ENCODE measurements at regions not wholly inside any gene's neighbourhood (a gene's known extent, or its start where the extent isn't known, plus 50 kb on each side); places are given as distances from the start of the nearest gene placed in this dataset.

DNA sequence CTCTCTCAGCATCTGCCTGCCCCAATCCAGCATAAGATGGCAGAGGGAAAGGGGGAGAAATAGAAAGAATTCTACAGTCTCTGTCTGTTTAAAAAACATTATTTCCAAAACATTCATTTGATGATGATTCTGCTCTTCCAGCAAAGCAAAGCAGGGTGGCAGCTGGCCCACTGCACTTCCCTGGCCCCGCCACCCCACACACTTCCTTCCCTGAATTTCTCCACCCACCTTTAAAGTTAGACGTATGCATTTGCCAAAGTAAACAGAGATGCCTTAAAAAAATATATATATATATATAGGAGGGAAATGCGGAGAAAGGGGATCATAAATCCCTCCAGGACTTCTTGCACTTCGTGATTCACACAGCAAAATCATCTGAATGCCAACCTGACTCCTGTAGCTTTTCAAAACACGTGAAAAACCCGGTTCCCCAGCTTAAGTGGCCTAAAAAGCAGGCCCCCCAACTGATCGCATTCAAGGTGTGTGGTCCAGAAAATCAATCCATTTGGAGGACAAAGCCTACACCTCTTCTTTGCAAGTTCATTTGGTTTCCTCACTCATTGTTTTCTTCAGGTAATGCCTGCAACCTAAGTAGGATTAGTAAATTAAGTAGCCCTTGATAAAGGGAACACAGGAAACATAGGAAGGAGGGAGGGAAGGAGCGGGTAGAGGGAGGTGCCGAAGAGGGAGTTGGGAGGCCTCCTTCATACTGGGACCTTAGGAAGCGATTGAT is 68.8 kb downstream of the LLPH start:
- TF ChIP-seq, protein P1, sequence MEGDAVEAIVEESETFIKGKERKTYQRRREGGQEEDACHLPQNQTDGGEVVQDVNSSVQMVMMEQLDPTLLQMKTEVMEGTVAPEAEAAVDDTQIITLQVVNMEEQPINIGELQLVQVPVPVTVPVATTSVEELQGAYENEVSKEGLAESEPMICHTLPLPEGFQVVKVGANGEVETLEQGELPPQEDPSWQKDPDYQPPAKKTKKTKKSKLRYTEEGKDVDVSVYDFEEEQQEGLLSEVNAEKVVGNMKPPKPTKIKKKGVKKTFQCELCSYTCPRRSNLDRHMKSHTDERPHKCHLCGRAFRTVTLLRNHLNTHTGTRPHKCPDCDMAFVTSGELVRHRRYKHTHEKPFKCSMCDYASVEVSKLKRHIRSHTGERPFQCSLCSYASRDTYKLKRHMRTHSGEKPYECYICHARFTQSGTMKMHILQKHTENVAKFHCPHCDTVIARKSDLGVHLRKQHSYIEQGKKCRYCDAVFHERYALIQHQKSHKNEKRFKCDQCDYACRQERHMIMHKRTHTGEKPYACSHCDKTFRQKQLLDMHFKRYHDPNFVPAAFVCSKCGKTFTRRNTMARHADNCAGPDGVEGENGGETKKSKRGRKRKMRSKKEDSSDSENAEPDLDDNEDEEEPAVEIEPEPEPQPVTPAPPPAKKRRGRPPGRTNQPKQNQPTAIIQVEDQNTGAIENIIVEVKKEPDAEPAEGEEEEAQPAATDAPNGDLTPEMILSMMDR (IDR thresholded peaks at IDR 0.05) = no peak
- no peak for TF ChIP-seq POLR2A (IDR thresholded peaks at IDR 0.05)
- no peak overlapping the region for H3K27ac ChIP-seq
- no peaks in the 10 kb centered on the region for H3K27me3 ChIP-seq
- no peak for DNase-seq
- H3K36me3 ChIP-seq = no peaks in the 10 kb centered on the region
- H3K4me3 ChIP-seq = no peak overlapping the region
- 32 to 45% methylated on average over 10 of the region's 10 CpGs for WGBS, 2 donors
- H3K4me1 ChIP-seq = peaks cover 0 to 4% (median 0%) of the 10 kb centered on the region in 3 donors
- intact Hi-C loops (cut with DNase I) = no loop called here
- no peaks in the 10 kb centered on the region for H3K9me3 ChIP-seq

DNA sequence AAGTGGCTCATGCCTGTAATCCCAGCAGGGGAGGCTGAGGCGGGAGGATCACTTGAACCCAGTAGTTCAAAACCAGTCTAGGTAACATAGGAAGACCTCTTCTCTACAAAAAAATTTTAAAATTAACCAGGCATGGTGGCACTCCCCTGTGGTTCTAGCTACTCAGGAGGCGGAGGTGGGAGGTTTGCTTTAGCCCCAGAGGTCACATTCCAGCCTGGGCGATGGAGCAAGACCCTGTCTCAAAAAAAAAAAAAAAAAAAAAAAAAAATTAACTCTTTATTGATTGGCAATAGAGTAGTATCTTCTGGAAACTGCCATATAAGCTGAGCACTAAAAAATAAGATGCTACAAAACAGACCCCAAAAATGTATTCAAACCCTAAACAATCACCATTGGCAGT is 69.5 kb downstream of the LLPH start:
- Histone ChIP-seq H3K4me3 (no peak overlapping the region), H3K27ac (no peak overlapping the region), H3K9me3 (no peaks in the 10 kb centered on the region), H3K4me1 (peaks cover 0 to 4% (median 0%) of the 10 kb centered on the region in 3 donors), H3K27me3 (no peaks in the 10 kb centered on the region), H3K36me3 (no peaks in the 10 kb centered on the region)
- 86 to 89% methylated on average over 3 of the region's 3 CpGs for WGBS, 2 donors
- no peak for DNase-seq
- intact Hi-C loops (cut with DNase I) = no loop called here
- TF ChIP-seq, protein P1 (IDR thresholded peaks at IDR 0.05) = no peak
- TF ChIP-seq POLR2A (IDR thresholded peaks at IDR 0.05) = no peak

- peaks cover 0 to 4% (median 0%) of the 10 kb centered on the region in 3 donors for H3K4me1 ChIP-seq
- TF ChIP-seq, protein P1 (IDR thresholded peaks at IDR 0.05) = no peak
- no peak for TF ChIP-seq POLR2A (IDR thresholded peaks at IDR 0.05)
- H3K4me3 ChIP-seq = no peak overlapping the region
- 67 to 69% methylated on average over 2 of the region's 2 CpGs for WGBS, 2 donors
- no peak for DNase-seq
- H3K27me3 ChIP-seq = no peaks in the 10 kb centered on the region
- no peaks in the 10 kb centered on the region for H3K36me3 ChIP-seq
- H3K9me3 ChIP-seq = no peaks in the 10 kb centered on the region
- intact Hi-C loops (cut with DNase I) = no loop called here
- no peak overlapping the region for H3K27ac ChIP-seq
Observed at GRCh38 chr12:66060163-66060907, 70.2 kb downstream of the LLPH start.

DNA sequence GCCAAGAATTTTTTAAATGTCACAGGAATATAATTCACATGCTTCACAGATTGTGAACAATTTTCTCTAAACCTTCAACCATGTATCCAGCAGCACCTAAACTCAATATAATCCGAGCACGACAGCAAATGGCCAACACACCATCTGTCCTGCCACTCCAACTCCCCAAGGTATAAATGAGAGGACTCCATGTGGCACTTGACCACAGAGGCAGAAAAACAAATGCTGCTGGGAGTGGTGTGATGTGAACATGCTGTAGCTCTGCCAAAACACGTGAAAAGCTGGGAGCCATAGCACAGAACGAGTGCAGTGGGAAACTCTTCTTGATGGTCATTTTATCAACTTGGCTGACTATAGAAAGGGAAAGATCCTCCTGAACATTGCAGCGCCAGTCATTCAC is 70.9 kb downstream of the LLPH start:
- H3K4me3 ChIP-seq = no peak overlapping the region
- no peaks in the 10 kb centered on the region for H3K27me3 ChIP-seq
- H3K36me3 ChIP-seq = no peaks in the 10 kb centered on the region
- no peak overlapping the region for H3K27ac ChIP-seq
- intact Hi-C loops (cut with DNase I) = no loop called here
- no peaks in the 10 kb centered on the region for H3K9me3 ChIP-seq
- WGBS, 2 donors = 65 to 82% methylated on average over 5 of the region's 5 CpGs
- TF ChIP-seq, protein P1 (IDR thresholded peaks at IDR 0.05) = no peak
- TF ChIP-seq POLR2A (IDR thresholded peaks at IDR 0.05) = no peak
- H3K4me1 ChIP-seq = peaks cover 0 to 4% (median 0%) of the 10 kb centered on the region in 3 donors
- DNase-seq = no peak

GRCh38 chr12:66058554-66058953 is 72.0 kb downstream of the LLPH start:
- no peaks in the 10 kb centered on the region for H3K9me3 ChIP-seq
- 80 to 100% methylated on average over 1 to 2 of the region's 3 CpGs for WGBS, 2 donors
- no peak for DNase-seq
- H3K4me3 ChIP-seq = no peak overlapping the region
- TF ChIP-seq, protein P1 (IDR thresholded peaks at IDR 0.05) = no peak
- no peak for TF ChIP-seq POLR2A (IDR thresholded peaks at IDR 0.05)
- no peak overlapping the region for H3K27ac ChIP-seq
- H3K4me1 ChIP-seq = peaks cover 0 to 4% (median 0%) of the 10 kb centered on the region in 3 donors
- intact Hi-C loops (cut with DNase I) = no loop called here
- H3K36me3 ChIP-seq = no peaks in the 10 kb centered on the region
- H3K27me3 ChIP-seq = no peaks in the 10 kb centered on the region
